NT2/D1 (cell line): ENCODE measurements at regions not wholly inside any gene's neighbourhood (a gene's known extent, or its start where the extent isn't known, plus 50 kb on each side); places are given as distances from the start of the nearest gene placed in this dataset.

Source experiments
- SUZ12 ChIP-seq: IDR thresholded peaks from 2 replicates; pipeline ENCODE4 v1.6.1; 2011; ENCODE audit not compliant: insufficient read length, insufficient read depth; ENCODE audit errors: extremely low read depth
- ZNF274 ChIP-seq: IDR thresholded peaks from 2 replicates; pipeline ENCODE4 v1.6.1; 2011; ENCODE audit warnings: mild to moderate bottlenecking, low read depth, low read length

GRCh38 chr3:21934591-21934990, 183.6 kb upstream of the ZNF385D start:
- no peak for TF ChIP-seq SUZ12
- no peak for TF ChIP-seq ZNF274
